Hepatic stellate cell (primary cell): ENCODE measurements at regions not wholly inside any gene's neighbourhood (a gene's known extent, or its start where the extent isn't known, plus 50 kb on each side); places are given as distances from the start of the nearest gene placed in this dataset.
"Not testable (repeated sequence)": the region's sequence is repeated elsewhere in the genome, so short reads cannot be mapped to it uniquely, and the experiment has no call there.

Source experiments
- DNase-seq: peaks from one replicate; pipeline ENCODE4 v3.0.0; 2011; ENCODE audit warnings: low spot score

- no peak for DNase-seq
Measured at GRCh38 chr12:115898670-115899069, 378.8 kb downstream of the MED13L start.

- no peak for DNase-seq
Measured at GRCh38 chr12:115897729-115898128, 379.8 kb downstream of the MED13L start.

- no peak for DNase-seq
Measured at GRCh38 chr12:115895247-115895646, 382.2 kb downstream of the MED13L start.

GRCh38 chr12:115891556-115892164, 385.8 kb downstream of the MED13L start:
- DNase-seq = no peak

GRCh38 chr12:115886666-115887065, 390.8 kb downstream of the MED13L start:
- DNase-seq = no peak

GRCh38 chr12:115885040-115885690, 392.3 kb downstream of the MED13L start:
- DNase-seq = no peak

- no peak for DNase-seq
Measured at GRCh38 chr12:115882936-115883335, 394.6 kb downstream of the MED13L start.

GRCh38 chr12:115880238-115880637, 397.3 kb downstream of the MED13L start:
- DNase-seq = no peak

- DNase-seq = no peak
Measured at GRCh38 chr12:115879354-115879753, 398.1 kb downstream of the MED13L start.

GRCh38 chr12:115873451-115874082, 403.9 kb downstream of the MED13L start:
- no peak for DNase-seq

GRCh38 chr12:115872919-115873357, 404.6 kb downstream of the MED13L start:
- DNase-seq = no peak

GRCh38 chr12:115872212-115872611, 405.3 kb downstream of the MED13L start:
- DNase-seq = no peak

- DNase-seq = peak; percentile 23
Measured at GRCh38 chr12:115871714-115872113, 405.8 kb downstream of the MED13L start.

- no peak for DNase-seq
Measured at GRCh38 chr12:115870510-115870909, 407.0 kb downstream of the MED13L start.

GRCh38 chr12:115870021-115870420, 407.5 kb downstream of the MED13L start:
- DNase-seq = no peak

- no peak for DNase-seq
Measured at GRCh38 chr12:115869604-115870003, 407.9 kb downstream of the MED13L start.

- no peak for DNase-seq
Measured at GRCh38 chr12:115868624-115869023, 408.9 kb downstream of the MED13L start.

GRCh38 chr12:115867854-115868253, 409.6 kb downstream of the MED13L start:
- DNase-seq = no peak

- no peak for DNase-seq
Measured at GRCh38 chr12:115866909-115867525, 410.5 kb downstream of the MED13L start.

GRCh38 chr12:115866281-115866680, 411.2 kb downstream of the MED13L start:
- DNase-seq = not testable (repeated sequence)

- no peak for DNase-seq
Measured at GRCh38 chr12:115864396-115864795, 413.1 kb downstream of the MED13L start.

- no peak for DNase-seq
Measured at GRCh38 chr12:115860619-115861018, 416.9 kb downstream of the MED13L start.

GRCh38 chr12:115859231-115859630, 418.3 kb downstream of the MED13L start:
- DNase-seq = no peak
